SK-N-SH treated with all-trans-retinoic acid at 6 μM for 48 hours (cell line): ENCODE measurements at regions not wholly inside any gene's neighbourhood (a gene's known extent, or its start where the extent isn't known, plus 50 kb on each side); places are given as distances from the start of the nearest gene placed in this dataset.

Experiments
- ISL1 ChIP-seq: fragments of 250-450 bp; sonication (Bioruptor Pico); IDR thresholded peaks from 2 replicates; pipeline ENCODE4 v2.1.2; 2022; ENCODE audit warnings: mild to moderate bottlenecking, moderate library complexity
- PPARA ChIP-seq: fragments of 250-450 bp; sonication (Bioruptor Pico); IDR thresholded peaks from 2 replicates; pipeline ENCODE4 v1.5.0; 2020; ENCODE audit warnings: mild to moderate bottlenecking, borderline replicate concordance
- RARB ChIP-seq: fragments of 250-450 bp; sonication (Bioruptor Pico); IDR thresholded peaks from 2 replicates; pipeline ENCODE4 v1.8.0; 2021; ENCODE audit warnings: mild to moderate bottlenecking, moderate library complexity
- ZNF565 ChIP-seq: fragments of 450-650 bp; formaldehyde crosslinking; conservative IDR thresholded peaks from 2 replicates; pipeline ENCODE4 v1.5.0; 2020; ENCODE audit warnings: low read depth, mild to moderate bottlenecking, moderate library complexity
- ZNF70 ChIP-seq: fragments of 450-650 bp; formaldehyde crosslinking; IDR thresholded peaks from 2 replicates; pipeline ENCODE4 v1.5.0; 2020; ENCODE audit warnings: mild to moderate bottlenecking, moderate library complexity
- ZNF8 ChIP-seq: fragments of 450-650 bp; formaldehyde crosslinking; IDR thresholded peaks from 2 replicates; pipeline ENCODE4 v1.5.0; 2020; ENCODE audit warnings: mild to moderate bottlenecking, moderate library complexity
- TF ChIP-seq, protein P1 (sequence below): fragments of 250-450 bp; sonication (Bioruptor Pico); IDR thresholded peaks from 2 replicates; pipeline ENCODE4 v1.8.0; 2020; ENCODE audit warnings: mild to moderate bottlenecking, moderate library complexity, borderline replicate concordance
- TF ChIP-seq, protein P2 (sequence below): fragments of 250-450 bp; sonication (Bioruptor Pico); IDR thresholded peaks from 2 replicates; pipeline ENCODE4 v1.5.1; 2021; ENCODE audit warnings: mild to moderate bottlenecking, moderate library complexity

DNA sequence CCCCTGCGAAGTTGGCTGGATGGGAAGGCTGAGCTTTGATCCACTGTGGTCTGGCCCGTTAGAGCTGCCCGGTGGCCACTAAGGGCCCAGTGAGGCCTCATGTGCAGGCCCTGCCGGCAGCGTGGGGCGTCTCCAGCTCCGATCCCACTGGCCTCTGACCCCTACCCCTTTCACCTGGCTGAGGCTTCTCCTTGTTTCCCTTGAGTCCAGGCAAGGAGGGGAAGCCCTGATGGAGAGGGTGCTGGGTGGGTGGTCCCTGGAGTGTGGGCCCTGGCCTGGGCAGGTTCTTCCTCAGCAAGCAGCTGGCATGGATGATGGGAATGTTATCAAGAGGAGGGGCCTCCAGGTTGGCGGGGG is 356.8 kb downstream of the SEC14L1 start:
- TF ChIP-seq PPARA (CRISPR knock-in tag): no peak
- TF ChIP-seq ZNF565 (CRISPR knock-in tag): no peak
- TF ChIP-seq, protein P1, sequence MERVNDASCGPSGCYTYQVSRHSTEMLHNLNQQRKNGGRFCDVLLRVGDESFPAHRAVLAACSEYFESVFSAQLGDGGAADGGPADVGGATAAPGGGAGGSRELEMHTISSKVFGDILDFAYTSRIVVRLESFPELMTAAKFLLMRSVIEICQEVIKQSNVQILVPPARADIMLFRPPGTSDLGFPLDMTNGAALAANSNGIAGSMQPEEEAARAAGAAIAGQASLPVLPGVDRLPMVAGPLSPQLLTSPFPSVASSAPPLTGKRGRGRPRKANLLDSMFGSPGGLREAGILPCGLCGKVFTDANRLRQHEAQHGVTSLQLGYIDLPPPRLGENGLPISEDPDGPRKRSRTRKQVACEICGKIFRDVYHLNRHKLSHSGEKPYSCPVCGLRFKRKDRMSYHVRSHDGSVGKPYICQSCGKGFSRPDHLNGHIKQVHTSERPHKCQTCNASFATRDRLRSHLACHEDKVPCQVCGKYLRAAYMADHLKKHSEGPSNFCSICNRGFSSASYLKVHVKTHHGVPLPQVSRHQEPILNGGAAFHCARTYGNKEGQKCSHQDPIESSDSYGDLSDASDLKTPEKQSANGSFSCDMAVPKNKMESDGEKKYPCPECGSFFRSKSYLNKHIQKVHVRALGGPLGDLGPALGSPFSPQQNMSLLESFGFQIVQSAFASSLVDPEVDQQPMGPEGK: no peak
- TF ChIP-seq RARB (CRISPR knock-in tag): no peak
- no peak for TF ChIP-seq ISL1 (CRISPR knock-in tag)
- TF ChIP-seq, protein P2, sequence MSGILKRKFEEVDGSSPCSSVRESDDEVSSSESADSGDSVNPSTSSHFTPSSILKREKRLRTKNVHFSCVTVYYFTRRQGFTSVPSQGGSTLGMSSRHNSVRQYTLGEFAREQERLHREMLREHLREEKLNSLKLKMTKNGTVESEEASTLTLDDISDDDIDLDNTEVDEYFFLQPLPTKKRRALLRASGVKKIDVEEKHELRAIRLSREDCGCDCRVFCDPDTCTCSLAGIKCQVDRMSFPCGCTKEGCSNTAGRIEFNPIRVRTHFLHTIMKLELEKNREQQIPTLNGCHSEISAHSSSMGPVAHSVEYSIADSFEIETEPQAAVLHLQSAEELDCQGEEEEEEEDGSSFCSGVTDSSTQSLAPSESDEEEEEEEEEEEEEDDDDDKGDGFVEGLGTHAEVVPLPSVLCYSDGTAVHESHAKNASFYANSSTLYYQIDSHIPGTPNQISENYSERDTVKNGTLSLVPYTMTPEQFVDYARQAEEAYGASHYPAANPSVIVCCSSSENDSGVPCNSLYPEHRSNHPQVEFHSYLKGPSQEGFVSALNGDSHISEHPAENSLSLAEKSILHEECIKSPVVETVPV (CRISPR knock-in tag): no peak
- TF ChIP-seq ZNF70: no peak
- TF ChIP-seq ZNF8 (CRISPR knock-in tag): no peak
